ENCODE measurements at regions not wholly inside any gene's neighbourhood (a gene's known extent, or its start where the extent isn't known, plus 50 kb on each side); places are given as distances from the start of the nearest gene placed in this dataset.

DNA sequence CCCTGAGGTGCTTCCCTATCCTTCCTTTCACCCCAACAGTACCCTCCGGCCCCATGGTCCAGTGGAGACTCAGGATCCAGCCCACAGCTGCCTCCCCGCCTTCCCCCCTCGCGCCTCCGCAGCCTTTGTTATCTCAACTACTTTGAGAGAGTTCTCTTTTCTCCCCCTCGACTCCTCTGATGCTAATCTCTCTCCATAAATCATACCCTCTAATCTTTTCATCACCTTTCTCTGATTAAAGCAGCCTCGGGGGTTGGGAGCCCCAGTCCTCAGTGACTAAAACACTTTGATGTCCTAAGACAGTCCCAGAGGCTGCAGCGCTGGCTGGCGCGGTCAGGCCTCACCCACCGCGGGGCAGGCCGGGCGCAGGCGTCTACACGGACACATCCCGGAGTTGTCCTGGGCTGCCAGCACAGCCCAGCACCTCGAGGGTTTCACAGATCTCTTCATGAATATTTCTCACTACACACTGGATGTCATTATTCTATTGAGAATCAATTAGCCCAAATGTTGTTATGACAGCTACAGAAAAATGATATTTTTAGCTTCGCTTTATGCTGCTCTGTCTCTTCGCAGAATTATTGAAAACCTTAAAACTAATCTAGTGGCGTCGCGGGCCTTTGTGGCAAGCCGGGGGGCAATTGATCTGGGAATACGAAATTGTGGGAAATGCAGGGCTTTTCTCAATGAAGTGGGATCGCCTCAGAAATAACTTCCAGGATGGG, 289.5 kb downstream of the RRAGC start (continued):
- no peak for TF ChIP-seq SOX15 (CRISPR knock-in tag; IDR thresholded peaks at IDR 0.05)
- no peak for TF ChIP-seq SMAD4 (CRISPR knock-in tag; IDR thresholded peaks at IDR 0.05)
- TF ChIP-seq ZNF138 (CRISPR knock-in tag; conservative IDR thresholded peaks at IDR 0.05) = no peak
- TF ChIP-seq MXD4 (CRISPR knock-in tag; IDR thresholded peaks at IDR 0.05; ENCODE audit: borderline replicate concordance) = no peak
- no peak for TF ChIP-seq NR2C2 (CRISPR knock-in tag; IDR thresholded peaks at IDR 0.05)
- TF ChIP-seq, protein P1, sequence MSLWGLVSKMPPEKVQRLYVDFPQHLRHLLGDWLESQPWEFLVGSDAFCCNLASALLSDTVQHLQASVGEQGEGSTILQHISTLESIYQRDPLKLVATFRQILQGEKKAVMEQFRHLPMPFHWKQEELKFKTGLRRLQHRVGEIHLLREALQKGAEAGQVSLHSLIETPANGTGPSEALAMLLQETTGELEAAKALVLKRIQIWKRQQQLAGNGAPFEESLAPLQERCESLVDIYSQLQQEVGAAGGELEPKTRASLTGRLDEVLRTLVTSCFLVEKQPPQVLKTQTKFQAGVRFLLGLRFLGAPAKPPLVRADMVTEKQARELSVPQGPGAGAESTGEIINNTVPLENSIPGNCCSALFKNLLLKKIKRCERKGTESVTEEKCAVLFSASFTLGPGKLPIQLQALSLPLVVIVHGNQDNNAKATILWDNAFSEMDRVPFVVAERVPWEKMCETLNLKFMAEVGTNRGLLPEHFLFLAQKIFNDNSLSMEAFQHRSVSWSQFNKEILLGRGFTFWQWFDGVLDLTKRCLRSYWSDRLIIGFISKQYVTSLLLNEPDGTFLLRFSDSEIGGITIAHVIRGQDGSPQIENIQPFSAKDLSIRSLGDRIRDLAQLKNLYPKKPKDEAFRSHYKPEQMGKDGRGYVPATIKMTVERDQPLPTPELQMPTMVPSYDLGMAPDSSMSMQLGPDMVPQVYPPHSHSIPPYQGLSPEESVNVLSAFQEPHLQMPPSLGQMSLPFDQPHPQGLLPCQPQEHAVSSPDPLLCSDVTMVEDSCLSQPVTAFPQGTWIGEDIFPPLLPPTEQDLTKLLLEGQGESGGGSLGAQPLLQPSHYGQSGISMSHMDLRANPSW (CRISPR knock-in tag; conservative IDR thresholded peaks at IDR 0.05; ENCODE audit: low read depth) = no peak
- TF ChIP-seq MYBL2 (CRISPR knock-in tag; IDR thresholded peaks at IDR 0.05) = no peak
- no peak for TF ChIP-seq GRHL2 (CRISPR knock-in tag; IDR thresholded peaks at IDR 0.05; ENCODE audit: insufficient replicate concordance, severe bottlenecking)
- TF ChIP-seq, protein P2, sequence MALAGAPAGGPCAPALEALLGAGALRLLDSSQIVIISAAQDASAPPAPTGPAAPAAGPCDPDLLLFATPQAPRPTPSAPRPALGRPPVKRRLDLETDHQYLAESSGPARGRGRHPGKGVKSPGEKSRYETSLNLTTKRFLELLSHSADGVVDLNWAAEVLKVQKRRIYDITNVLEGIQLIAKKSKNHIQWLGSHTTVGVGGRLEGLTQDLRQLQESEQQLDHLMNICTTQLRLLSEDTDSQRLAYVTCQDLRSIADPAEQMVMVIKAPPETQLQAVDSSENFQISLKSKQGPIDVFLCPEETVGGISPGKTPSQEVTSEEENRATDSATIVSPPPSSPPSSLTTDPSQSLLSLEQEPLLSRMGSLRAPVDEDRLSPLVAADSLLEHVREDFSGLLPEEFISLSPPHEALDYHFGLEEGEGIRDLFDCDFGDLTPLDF (CRISPR knock-in tag; IDR thresholded peaks at IDR 0.05) = no peak
- TF ChIP-seq, protein P3, sequence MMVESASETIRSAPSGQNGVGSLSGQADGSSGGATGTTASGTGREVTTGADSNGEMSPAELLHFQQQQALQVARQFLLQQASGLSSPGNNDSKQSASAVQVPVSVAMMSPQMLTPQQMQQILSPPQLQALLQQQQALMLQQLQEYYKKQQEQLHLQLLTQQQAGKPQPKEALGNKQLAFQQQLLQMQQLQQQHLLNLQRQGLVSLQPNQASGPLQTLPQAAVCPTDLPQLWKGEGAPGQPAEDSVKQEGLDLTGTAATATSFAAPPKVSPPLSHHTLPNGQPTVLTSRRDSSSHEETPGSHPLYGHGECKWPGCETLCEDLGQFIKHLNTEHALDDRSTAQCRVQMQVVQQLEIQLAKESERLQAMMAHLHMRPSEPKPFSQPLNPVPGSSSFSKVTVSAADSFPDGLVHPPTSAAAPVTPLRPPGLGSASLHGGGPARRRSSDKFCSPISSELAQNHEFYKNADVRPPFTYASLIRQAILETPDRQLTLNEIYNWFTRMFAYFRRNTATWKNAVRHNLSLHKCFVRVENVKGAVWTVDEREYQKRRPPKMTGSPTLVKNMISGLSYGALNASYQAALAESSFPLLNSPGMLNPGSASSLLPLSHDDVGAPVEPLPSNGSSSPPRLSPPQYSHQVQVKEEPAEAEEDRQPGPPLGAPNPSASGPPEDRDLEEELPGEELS (CRISPR knock-in tag; IDR thresholded peaks at IDR 0.05) = no peak
- no peak for TF ChIP-seq JUN (CRISPR knock-in tag; IDR thresholded peaks at IDR 0.05)

DNA sequence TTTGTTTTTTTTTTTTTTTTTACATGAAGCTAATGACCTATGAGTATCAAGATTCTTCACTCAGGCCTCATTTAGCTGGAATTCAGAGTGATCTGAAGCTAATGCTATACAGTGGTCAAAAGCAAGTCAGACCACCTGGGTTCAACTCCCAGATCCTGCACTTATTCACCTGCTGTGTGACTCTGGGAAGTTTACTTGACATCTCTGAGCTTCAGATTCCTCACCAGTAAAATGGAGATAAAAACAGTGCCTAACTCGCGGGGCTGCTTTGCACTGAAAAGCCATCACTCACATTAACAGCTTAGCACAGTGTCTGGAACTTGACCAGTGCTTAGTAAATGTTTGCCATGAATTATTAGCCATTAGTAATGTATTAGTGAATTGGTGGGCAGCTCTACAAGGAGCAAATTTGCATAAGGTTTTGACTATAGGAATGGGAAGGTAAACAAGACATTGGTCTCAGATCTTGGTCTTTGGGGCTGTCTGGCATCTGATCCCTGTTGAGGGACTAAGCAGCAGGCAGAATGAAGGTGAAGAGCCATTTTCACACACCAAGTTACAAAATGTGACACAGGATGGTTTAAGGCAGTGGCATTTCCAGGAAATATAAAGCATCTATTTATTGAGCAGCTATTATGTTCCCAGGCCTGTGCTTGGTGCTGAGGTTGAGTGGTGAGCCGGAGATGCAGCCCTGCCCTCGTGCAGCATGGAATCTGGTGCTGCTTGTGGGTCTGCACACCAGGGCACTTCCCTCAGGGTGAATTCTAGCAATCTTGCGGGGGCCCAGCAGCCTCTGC, 291.3 kb downstream of the RRAGC start:
- peaks cover 5% of the 10 kb centered on the region; the same call in 1 of the 2 replicates for H3K27me3 Mint-ChIP-seq (ENCODE audit: low read depth)
- H3K27ac Mint-ChIP-seq = no peak overlapping the region
- no peak for ATAC-seq
- no peak overlapping the region for H3K4me3 Mint-ChIP-seq
- H3K9me3 Mint-ChIP-seq = no peaks in the 10 kb centered on the region
- no peaks in the 10 kb centered on the region for H3K36me3 Mint-ChIP-seq
- no peak for DNase-seq (ENCODE audit: low spot score)
- ChIA-PET CTCF (interaction anchor here (0.6 to 1.0 kb wide), 4 partner anchors 18 to 539 kb away, joined by 3 read pairs; no protein-coding TSS in a partner anchor), POLR2A (no interaction called here)
- H3K4me1 Mint-ChIP-seq = peaks cover 5% of the 10 kb centered on the region; the same call in 1 of the 2 replicates
- TF ChIP-seq ZNF317 (CRISPR knock-in tag; IDR thresholded peaks at IDR 0.05; ENCODE audit: borderline replicate concordance, low read depth) (no peak), ZNF263 (CRISPR knock-in tag; IDR thresholded peaks at IDR 0.05; ENCODE audit: low read depth) (no peak), ZNF416 (CRISPR knock-in tag; IDR thresholded peaks at IDR 0.05) (no peak), NFATC4 (CRISPR knock-in tag; IDR thresholded peaks at IDR 0.05) (no peak)
- TF ChIP-seq, protein P4, sequence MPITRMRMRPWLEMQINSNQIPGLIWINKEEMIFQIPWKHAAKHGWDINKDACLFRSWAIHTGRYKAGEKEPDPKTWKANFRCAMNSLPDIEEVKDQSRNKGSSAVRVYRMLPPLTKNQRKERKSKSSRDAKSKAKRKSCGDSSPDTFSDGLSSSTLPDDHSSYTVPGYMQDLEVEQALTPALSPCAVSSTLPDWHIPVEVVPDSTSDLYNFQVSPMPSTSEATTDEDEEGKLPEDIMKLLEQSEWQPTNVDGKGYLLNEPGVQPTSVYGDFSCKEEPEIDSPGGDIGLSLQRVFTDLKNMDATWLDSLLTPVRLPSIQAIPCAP (CRISPR knock-in tag; IDR thresholded peaks at IDR 0.05) = no peak
- TF ChIP-seq, protein P5, sequence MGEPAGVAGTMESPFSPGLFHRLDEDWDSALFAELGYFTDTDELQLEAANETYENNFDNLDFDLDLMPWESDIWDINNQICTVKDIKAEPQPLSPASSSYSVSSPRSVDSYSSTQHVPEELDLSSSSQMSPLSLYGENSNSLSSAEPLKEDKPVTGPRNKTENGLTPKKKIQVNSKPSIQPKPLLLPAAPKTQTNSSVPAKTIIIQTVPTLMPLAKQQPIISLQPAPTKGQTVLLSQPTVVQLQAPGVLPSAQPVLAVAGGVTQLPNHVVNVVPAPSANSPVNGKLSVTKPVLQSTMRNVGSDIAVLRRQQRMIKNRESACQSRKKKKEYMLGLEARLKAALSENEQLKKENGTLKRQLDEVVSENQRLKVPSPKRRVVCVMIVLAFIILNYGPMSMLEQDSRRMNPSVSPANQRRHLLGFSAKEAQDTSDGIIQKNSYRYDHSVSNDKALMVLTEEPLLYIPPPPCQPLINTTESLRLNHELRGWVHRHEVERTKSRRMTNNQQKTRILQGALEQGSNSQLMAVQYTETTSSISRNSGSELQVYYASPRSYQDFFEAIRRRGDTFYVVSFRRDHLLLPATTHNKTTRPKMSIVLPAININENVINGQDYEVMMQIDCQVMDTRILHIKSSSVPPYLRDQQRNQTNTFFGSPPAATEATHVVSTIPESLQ (CRISPR knock-in tag; IDR thresholded peaks at IDR 0.05) = no peak
- TF ChIP-seq, protein P6, sequence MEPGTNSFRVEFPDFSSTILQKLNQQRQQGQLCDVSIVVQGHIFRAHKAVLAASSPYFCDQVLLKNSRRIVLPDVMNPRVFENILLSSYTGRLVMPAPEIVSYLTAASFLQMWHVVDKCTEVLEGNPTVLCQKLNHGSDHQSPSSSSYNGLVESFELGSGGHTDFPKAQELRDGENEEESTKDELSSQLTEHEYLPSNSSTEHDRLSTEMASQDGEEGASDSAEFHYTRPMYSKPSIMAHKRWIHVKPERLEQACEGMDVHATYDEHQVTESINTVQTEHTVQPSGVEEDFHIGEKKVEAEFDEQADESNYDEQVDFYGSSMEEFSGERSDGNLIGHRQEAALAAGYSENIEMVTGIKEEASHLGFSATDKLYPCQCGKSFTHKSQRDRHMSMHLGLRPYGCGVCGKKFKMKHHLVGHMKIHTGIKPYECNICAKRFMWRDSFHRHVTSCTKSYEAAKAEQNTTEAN (CRISPR knock-in tag; IDR thresholded peaks at IDR 0.05) = no peak
- TF ChIP-seq, protein P7, sequence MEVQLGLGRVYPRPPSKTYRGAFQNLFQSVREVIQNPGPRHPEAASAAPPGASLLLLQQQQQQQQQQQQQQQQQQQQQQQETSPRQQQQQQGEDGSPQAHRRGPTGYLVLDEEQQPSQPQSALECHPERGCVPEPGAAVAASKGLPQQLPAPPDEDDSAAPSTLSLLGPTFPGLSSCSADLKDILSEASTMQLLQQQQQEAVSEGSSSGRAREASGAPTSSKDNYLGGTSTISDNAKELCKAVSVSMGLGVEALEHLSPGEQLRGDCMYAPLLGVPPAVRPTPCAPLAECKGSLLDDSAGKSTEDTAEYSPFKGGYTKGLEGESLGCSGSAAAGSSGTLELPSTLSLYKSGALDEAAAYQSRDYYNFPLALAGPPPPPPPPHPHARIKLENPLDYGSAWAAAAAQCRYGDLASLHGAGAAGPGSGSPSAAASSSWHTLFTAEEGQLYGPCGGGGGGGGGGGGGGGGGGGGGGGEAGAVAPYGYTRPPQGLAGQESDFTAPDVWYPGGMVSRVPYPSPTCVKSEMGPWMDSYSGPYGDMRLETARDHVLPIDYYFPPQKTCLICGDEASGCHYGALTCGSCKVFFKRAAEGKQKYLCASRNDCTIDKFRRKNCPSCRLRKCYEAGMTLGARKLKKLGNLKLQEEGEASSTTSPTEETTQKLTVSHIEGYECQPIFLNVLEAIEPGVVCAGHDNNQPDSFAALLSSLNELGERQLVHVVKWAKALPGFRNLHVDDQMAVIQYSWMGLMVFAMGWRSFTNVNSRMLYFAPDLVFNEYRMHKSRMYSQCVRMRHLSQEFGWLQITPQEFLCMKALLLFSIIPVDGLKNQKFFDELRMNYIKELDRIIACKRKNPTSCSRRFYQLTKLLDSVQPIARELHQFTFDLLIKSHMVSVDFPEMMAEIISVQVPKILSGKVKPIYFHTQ (CRISPR knock-in tag; IDR thresholded peaks at IDR 0.05) = no peak
- TF ChIP-seq, protein P3 (CRISPR knock-in tag; IDR thresholded peaks at IDR 0.05) = no peak

Data from WTC11 (cell line).